Progenitor cell of endocrine pancreas (in vitro differentiated cells): ENCODE measurements at regions not wholly inside any gene's neighbourhood (a gene's known extent, or its start where the extent isn't known, plus 50 kb on each side); places are given as distances from the start of the nearest gene placed in this dataset.
"Not testable (repeated sequence)": the region's sequence is repeated elsewhere in the genome, so short reads cannot be mapped to it uniquely, and the experiment has no call there.

Experiments used
- DNase-seq: peaks from one replicate; pipeline ENCODE4 v3.0.0; 2021; ENCODE audit warnings: low spot score; ENCODE audit not compliant: unreplicated experiment
- H3K27ac Mint-ChIP-seq: 2 replicates; pipeline ENCODE4 v1.8.0; 2021; ENCODE audit warnings: mild to moderate bottlenecking, moderate library complexity, mixed read lengths
- H3K27me3 Mint-ChIP-seq: 2 replicates; pipeline ENCODE4 v1.8.0; 2021; ENCODE audit warnings: mixed read lengths
- H3K36me3 Mint-ChIP-seq: 2 replicates; pipeline ENCODE4 v1.8.0; 2022; ENCODE audit warnings: mixed read lengths; ENCODE audit not compliant: insufficient read depth
- H3K4me1 Mint-ChIP-seq: 2 replicates; pipeline ENCODE4 v1.8.0; 2021; ENCODE audit warnings: low read depth, mixed read lengths
- H3K4me3 Mint-ChIP-seq: 2 replicates; pipeline ENCODE4 v1.8.0; 2021; ENCODE audit warnings: low read depth, mild to moderate bottlenecking, moderate library complexity, mixed read lengths
- H3K9me3 Mint-ChIP-seq: 2 replicates; pipeline ENCODE4 v1.8.0; 2021; ENCODE audit warnings: low read depth, mixed read lengths
- CTCF ChIP-seq: fragments of 200-600 bp; sonication (generic); IDR thresholded peaks from one replicate; pipeline ENCODE4 v1.5.0; 2021; ENCODE audit warnings: antibody characterized with exemption, mild to moderate bottlenecking; ENCODE audit not compliant: unreplicated experiment

- Mint-ChIP-seq H3K36me3 (no peaks in the 10 kb centered on the region), H3K27me3 (peaks cover 3% of the 10 kb centered on the region), H3K27ac (no peak overlapping the region), H3K9me3 (no peaks in the 10 kb centered on the region), H3K4me3 (no peak overlapping the region), H3K4me1 (no peaks in the 10 kb centered on the region)
- DNase-seq, result no peak
- no peak for TF ChIP-seq CTCF
These were observed 272.7 kb upstream of the VWC2 start for GRCh38 chr7:49500741-49501140.

GRCh38 chr7:49507206-49507605 is 266.2 kb upstream of the VWC2 start:
- H3K9me3 Mint-ChIP-seq, H3K27me3 Mint-ChIP-seq, H3K36me3 Mint-ChIP-seq, H3K27ac Mint-ChIP-seq, H3K4me1 Mint-ChIP-seq, H3K4me3 Mint-ChIP-seq, DNase-seq: not testable (repeated sequence)

- no peaks in the 10 kb centered on the region for H3K9me3 Mint-ChIP-seq
- H3K4me3 Mint-ChIP-seq, result no peak overlapping the region
- no peak overlapping the region for H3K27ac Mint-ChIP-seq
- no peak for DNase-seq
- peaks cover 7% of the 10 kb centered on the region for H3K4me1 Mint-ChIP-seq
- no peaks in the 10 kb centered on the region for H3K27me3 Mint-ChIP-seq
- no peaks in the 10 kb centered on the region for H3K36me3 Mint-ChIP-seq
- no peak for TF ChIP-seq CTCF
These were observed 259.5 kb upstream of the VWC2 start for GRCh38 chr7:49513911-49514310.

- Mint-ChIP-seq H3K36me3 (no peaks in the 10 kb centered on the region), H3K4me1 (peaks cover under 1% of the 10 kb centered on the region), H3K27ac (no peak overlapping the region), H3K4me3 (no peak overlapping the region), H3K27me3 (no peaks in the 10 kb centered on the region), H3K9me3 (no peaks in the 10 kb centered on the region)
- no peak for DNase-seq
- no peak for TF ChIP-seq CTCF
These were observed 252.5 kb upstream of the VWC2 start for GRCh38 chr7:49520951-49521350.

- DNase-seq, result no peak
- no peaks in the 10 kb centered on the region for H3K36me3 Mint-ChIP-seq
- no peaks in the 10 kb centered on the region for H3K9me3 Mint-ChIP-seq
- no peak overlapping the region for H3K27ac Mint-ChIP-seq
- H3K27me3 Mint-ChIP-seq, result no peaks in the 10 kb centered on the region
- peaks cover 1% of the 10 kb centered on the region for H3K4me1 Mint-ChIP-seq
- H3K4me3 Mint-ChIP-seq, result no peak overlapping the region
- no peak for TF ChIP-seq CTCF
These were observed 251.3 kb upstream of the VWC2 start for GRCh38 chr7:49522111-49522510.

GRCh38 chr7:49523870-49524269 is 249.6 kb upstream of the VWC2 start:
- H3K27ac Mint-ChIP-seq, result no peak overlapping the region
- H3K4me3 Mint-ChIP-seq, result no peak overlapping the region
- TF ChIP-seq CTCF, result no peak
- H3K9me3 Mint-ChIP-seq, result no peaks in the 10 kb centered on the region
- H3K4me1 Mint-ChIP-seq, result peaks cover 1% of the 10 kb centered on the region
- no peaks in the 10 kb centered on the region for H3K36me3 Mint-ChIP-seq
- H3K27me3 Mint-ChIP-seq, result no peaks in the 10 kb centered on the region
- DNase-seq, result no peak
